GM12891 (cell line): ENCODE measurements at regions not wholly inside any gene's neighbourhood (a gene's known extent, or its start where the extent isn't known, plus 50 kb on each side); places are given as distances from the start of the nearest gene placed in this dataset.
"Not testable (repeated sequence)": the region's sequence is repeated elsewhere in the genome, so short reads cannot be mapped to it uniquely, and the experiment has no call there.

Experiments
- DNase-seq: peaks from one replicate; pipeline ENCODE4 v3.0.0; 2011; ENCODE audit warnings: low spot score; ENCODE audit not compliant: insufficient read length
- FAIRE-seq: peaks from 2 replicates; lab custom pipeline; 2011; peaks lifted over from hg19 to GRCh38; lab: Jason Lieb, UNC
- PAX5 ChIP-seq: IDR thresholded peaks from 2 replicates; pipeline ENCODE4 v1.6.1; 2011; ENCODE audit warnings: low read length, moderate library complexity, mild to moderate bottlenecking; ENCODE audit not compliant: insufficient read depth, severe bottlenecking
- POLR2A ChIP-seq: IDR thresholded peaks from 2 replicates; pipeline ENCODE4 v1.6.1; 2011; ENCODE audit warnings: low read depth, low read length, control low read depth
- POLR2AphosphoS5 ChIP-seq: IDR thresholded peaks from 2 replicates; pipeline ENCODE4 v1.6.1; 2011; ENCODE audit warnings: low read depth, low read length, control low read depth
- POU2F2 ChIP-seq: IDR thresholded peaks from 2 replicates; pipeline ENCODE4 v1.6.1; 2011; ENCODE audit warnings: low read depth, mild to moderate bottlenecking, control low read depth, low read length, moderate library complexity
- SPI1 ChIP-seq: IDR thresholded peaks from 2 replicates; pipeline ENCODE4 v1.6.1; 2011; ENCODE audit warnings: low read depth, low read length, control low read depth
- TAF1 ChIP-seq: IDR thresholded peaks from 2 replicates; pipeline ENCODE4 v1.6.1; 2011; ENCODE audit warnings: low read depth, low read length, control low read depth

DNA sequence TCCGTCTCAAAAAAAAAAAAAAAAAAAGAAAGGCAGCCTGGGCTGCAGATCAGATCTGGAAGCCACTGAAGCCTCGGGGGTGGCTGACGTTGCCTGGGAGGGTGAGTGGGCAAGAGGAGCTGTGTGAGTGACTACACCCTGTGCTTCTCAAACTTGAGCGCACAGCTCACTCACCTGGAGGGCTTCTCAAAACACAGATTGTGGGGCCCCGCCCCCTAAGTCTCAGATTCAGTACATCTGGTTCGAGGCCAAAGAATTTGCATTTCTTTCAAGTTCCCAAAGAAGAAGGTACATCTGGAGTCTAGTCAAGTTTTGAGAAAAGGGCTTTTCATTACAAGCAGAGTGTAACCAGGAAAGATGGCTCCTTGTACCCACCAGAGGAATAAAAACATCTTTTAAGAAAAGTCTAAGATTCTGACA, 97.7 kb upstream of the CAB39 start:
- peak; percentile 42 for DNase-seq
- peak; percentile 78 for FAIRE-seq
- TF ChIP-seq POLR2AphosphoS5 (no peak), SPI1 (no peak), POU2F2 (peak; percentile 90), POLR2A (no peak)

DNA sequence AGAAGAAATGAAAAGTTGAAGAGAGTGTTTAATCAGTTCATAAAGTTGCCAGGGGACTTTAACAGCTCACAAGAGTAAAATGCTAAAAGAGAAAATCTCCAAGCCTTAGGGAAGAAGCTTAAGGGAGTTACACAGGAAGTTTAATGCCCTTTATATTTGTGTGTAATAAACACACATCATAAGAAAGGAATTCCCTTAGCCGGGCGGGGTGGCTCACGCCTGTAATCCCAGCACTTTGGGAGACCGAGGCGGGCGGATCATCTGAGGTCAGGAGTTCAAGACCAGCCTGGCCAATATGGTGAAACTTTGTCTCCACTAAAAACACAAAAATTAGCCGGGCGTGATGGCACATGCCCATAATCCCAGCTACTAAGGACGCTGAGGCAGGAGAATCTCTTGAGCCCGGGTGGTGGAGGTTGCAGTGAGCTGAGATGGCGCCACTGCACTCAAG, 95.4 kb upstream of the CAB39 start:
- not testable (repeated sequence) for FAIRE-seq, DNase-seq

DNA sequence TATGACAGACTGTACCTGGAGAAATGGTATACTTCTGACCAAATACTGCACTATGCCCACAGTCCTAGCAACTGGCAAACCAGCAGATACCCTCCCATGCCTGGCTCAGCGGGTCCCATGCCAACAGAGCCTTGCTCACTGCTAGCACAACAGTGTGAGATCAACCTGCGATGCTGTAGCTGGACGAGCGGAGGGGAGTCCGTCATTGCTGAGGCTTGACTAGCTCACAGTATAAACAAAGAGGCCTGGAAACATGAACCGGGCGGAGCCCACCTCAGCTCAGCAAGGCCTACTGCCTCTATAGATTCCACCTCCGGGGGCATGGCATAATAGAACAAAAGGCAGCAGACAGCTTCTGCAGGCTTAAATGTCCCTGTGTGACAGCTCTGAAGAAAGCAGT, 93.2 kb upstream of the CAB39 start:
- no peak for TF ChIP-seq SPI1
- no peak for TF ChIP-seq TAF1
- no peak for TF ChIP-seq POLR2AphosphoS5
- no peak for TF ChIP-seq POU2F2
- no peak for TF ChIP-seq PAX5
- no peak for TF ChIP-seq POLR2A
- FAIRE-seq (no peak), DNase-seq (no peak)

DNA sequence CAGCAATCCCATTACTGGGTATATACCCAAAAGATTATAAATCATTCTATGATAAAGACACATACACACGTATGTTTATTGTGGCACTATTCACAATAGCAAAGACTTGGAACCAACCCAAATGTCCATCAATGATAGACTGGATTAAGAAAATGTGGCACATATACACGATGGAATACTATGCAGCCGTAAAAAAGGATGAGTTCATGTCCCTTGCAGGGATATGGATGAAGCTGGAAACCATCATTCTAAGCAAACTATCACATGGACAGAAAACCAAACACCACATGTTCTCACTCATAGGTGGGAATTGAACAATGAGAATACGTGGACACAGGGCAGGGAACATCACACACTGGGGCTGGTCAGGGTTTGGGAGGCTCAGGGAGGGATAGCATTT, 87.4 kb upstream of the CAB39 start:
- not testable (repeated sequence) for FAIRE-seq, DNase-seq

DNA sequence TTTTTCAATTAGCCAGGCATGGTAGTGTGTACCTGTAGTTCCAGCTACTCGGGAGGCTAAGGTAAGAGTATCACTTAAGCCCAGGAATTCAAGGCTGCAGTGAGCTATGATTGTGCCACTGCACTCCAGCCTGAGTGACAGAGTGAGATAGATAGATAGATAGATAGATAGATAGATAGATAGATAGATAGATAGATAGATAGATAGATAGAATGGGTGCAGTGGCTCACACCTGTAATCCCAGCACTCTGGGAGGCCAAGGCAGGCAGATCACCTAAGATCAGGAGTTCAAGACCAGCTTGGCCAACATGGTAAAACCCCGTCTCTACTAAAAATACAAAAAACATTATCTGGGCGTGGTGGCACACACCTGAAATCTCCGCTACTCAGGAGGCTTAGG, 85.6 kb upstream of the CAB39 start:
- not testable (repeated sequence) for FAIRE-seq, DNase-seq

DNA sequence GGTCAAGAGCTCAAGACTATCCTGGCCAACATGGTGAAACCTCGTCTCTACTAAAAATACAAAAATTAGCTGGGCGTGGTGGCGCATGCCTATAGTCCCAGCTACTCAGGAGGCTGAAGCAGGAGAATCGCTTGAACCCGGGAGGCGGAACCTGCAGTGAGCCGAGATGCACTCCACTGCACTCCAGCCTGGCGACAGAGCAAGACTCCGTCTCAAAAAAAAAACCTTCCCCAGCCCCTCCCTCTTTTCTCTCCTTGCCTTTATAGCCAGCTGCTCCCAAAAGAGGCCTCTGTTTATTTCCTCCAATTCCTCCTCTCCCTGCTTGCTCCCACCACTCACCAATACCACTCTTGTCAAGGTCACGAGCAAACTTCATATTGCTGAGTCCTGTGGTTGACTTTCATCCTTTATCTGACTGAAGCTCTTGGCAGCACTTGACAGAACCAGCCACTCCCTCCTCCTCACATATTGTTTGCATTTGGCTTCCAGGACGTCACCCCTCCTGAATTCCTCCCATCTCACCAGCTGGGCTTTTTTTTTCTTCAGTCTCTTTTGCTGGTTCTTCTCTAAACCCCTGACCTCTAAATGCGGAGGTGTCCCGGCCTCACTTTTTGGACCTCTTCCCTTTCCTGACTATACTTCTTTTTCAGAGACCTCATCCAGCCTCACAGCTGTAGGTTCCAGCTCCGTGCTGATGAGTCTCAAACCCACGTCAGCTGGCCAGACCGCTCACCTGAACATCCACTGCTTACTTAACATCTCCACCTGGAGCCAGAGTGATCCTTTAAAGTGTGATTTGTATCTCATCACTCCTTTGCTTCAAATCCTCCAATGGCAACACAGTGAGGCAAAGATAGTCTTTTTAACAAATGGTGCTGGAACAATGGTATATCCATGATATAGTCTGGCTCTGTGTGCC, 84.6 kb upstream of the CAB39 start:
- FAIRE-seq (no peak), DNase-seq (no peak)
- no peak for TF ChIP-seq POLR2A
- TF ChIP-seq TAF1, result no peak

DNA sequence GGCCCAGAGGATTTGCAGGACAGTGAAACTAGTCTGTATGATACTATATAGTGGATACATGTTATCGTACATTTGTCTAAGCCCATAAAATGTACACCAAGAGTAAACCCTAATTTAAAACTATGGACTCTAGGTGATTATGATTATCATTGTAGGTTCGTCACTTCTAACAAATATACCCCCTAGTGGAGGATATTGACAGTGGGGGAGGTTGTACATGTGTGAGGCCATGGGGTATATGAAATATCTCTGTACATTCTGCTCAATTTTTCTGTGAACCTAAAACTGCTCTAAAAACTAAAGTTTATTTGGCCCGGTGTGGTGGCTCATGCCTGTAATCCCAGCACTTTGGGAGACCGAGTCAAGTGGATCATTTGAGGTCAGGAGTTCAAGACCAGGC, 81.2 kb upstream of the CAB39 start:
- no peak for DNase-seq
- TF ChIP-seq POLR2AphosphoS5, result no peak
- no peak for TF ChIP-seq POLR2A
- no peak for TF ChIP-seq TAF1
- no peak for TF ChIP-seq PAX5
- no peak for TF ChIP-seq POU2F2
- no peak for TF ChIP-seq SPI1
- peak; percentile 66 for FAIRE-seq

DNA sequence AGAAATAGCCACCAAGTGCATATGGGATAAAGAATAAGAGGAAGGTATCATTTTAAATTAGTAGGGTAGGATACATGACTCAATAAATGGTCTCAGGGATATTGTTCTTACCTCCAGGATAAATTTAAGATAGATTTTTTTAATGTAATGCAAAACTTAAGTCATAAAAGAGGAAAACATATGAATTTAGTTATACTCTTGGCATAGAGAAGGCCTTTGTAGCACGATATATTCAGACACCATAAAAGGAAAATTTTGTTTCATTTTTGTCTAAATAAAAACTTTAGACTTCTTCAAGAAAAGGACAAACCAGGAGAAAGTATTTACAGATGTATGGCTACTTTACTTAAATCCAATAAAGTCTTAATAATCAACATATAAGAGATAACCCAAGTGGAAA, 78.5 kb upstream of the CAB39 start:
- no peak for TF ChIP-seq POLR2AphosphoS5
- TF ChIP-seq TAF1, result no peak
- TF ChIP-seq SPI1, result no peak
- no peak for TF ChIP-seq POLR2A
- no peak for TF ChIP-seq POU2F2
- no peak for TF ChIP-seq PAX5
- DNase-seq (no peak), FAIRE-seq (no peak)

DNA sequence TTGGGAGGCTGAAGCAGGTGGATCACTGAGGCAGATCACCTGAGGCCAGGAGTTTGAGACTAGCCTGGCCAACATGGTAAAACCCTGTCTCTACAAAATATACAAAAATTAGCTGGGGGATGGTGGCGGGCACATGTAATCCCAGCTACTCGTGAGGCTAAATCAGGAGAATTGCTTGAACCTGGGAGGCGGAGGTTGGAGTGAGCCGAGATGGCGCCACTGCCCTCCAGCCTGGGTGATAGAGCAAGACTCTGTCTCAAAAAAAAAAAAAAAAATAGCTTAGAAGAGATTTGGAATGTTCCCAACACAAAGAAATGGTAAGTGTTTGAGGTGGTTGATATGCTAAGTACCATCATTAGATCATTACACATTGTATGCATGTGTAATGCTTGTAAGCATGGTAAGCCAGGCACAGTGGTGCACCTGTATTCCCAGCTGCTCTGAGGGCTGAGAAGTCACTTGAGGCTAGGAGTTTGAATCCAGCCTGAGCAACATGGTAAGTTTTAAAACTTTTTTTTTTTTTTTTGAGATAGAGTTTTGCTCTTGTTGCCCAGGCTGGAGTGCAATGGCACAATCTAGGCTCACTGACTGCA, 77.8 kb upstream of the CAB39 start:
- not testable (repeated sequence) for DNase-seq
- peak; percentile 40 for FAIRE-seq

DNA sequence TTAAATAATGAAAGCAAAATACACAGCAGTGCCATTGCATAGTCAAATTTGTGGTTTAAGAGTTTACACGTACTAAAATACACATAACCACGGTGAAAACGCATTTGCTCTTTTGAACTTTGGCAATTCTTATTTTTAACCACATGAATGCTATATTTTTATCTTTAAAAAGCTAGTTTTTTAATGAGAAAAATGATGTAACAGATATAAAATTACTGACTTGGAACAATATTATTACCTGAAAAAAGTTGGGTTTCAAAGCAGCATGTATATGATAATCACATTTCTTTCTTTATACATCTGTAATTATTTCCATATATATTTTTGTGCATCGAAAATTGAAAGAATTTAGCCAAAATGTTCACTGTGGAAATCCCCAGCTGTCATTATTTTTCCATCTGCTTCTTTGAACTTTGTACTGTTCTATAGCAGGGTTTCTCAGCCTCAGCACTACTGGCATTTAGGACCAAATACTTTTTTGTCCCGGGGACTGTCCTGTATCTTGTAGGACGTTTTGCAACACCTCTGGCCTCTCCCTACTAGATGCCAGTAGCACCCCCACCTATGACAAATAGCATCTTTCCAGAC, 75.9 kb upstream of the CAB39 start:
- DNase-seq (no peak), FAIRE-seq (no peak)
- no peak for TF ChIP-seq PAX5
- peak; percentile 54; the same call in 1 of the 2 replicates for TF ChIP-seq POU2F2

DNA sequence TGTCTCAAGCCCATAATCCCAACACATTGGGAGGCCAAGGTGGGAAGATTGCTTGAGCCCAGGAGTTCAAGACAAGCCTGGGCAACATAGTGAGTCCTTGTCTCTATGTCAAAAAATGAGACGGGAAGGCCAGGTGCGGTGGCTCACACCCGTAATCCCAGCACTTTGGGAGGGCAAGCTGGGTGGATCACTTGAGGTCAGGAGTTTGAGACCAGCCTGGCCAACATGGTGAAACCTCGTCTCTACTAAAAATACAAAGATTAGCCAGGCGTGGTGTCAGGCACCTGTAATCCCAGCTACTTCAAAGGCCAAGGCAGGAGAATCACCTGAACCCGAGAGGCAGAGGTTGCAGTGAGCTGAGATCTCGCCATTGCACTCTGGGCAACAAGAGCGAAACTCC, 75.2 kb upstream of the CAB39 start:
- DNase-seq, FAIRE-seq: not testable (repeated sequence)
